ENCODE measurements at regions not wholly inside any gene's neighbourhood (a gene's known extent, or its start where the extent isn't known, plus 50 kb on each side); places are given as distances from the start of the nearest gene placed in this dataset.

- no peak for DNase-seq
Measured at GRCh38 chr11:109109150-109109549, 312.8 kb upstream of the C11orf87 start.

DNA sequence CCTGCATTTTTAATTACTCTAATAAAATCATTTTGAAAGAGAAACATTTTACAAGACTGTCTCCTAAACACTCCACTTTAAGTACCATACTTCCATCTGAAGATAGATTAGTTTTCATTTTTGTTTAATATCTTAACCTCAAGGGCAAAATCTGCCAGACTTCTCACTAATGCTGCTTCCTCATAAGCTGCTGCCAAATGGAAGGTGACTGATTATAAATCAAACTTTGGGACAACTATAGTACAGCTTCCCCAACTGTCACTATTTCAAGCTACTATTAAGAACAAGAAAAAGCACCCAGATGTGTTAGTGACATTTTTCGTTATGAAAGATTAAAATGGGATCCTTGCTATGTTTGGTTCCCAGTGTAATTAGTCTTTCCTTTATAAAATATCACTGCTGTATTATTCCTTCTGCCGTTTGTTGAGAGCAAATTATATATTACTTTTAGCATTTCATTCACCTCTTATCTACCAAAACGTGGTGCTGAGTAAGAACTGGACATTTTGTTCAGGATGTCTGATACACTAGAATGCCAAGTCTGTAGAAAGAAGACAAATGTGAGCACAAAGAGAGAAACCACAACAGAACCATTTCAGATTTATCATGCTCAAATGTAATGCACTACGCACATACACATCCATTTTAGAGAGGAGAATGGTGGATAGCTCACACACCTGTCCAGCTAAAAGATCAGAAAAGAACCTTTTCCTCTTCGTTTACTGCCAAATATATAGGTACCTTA is 312.2 kb upstream of the C11orf87 start:
- no peak for DNase-seq

DNA sequence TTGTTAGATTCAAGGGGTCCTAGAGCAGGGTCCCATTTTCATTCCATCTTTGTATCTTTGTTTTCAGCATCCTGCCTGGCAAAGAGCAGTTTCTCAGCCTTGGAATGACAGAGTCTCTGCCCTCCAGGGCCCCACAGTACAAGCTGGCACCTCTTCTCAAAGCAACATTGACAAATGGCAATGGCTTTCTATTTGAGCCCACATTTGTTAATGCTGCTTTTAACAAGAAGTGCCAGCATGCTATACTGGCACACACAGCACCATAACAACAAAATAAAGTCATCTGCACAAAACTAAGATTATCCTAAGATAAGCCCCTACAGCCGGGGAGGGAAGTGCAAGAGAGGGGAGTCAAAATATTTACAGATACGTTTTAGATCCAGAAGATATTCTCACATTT is 309.7 kb upstream of the C11orf87 start:
- no peak for DNase-seq

DNA sequence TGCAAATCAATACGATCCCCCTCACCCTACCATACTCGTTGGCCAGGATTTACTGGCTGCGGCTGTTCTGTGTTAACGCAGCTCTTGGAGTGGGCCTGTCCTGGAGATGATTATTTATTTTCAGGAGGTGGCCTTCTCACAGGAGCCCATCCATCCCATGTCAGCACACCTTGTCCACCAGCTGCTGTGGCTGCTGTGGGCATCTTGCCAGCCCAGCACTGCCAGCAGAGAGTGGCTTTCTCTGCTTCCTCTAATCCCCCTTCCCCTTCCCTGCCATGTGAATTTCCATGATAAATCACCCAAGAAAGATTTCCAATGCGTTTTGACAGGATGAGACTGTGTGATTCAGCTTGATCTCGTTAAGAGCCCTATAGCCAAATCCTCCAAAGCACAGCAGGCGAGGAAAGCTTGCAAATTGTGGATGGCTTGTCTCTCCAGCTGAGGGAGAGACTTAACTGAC is 309.1 kb upstream of the C11orf87 start:
- peak; percentile 75 for DNase-seq

DNA sequence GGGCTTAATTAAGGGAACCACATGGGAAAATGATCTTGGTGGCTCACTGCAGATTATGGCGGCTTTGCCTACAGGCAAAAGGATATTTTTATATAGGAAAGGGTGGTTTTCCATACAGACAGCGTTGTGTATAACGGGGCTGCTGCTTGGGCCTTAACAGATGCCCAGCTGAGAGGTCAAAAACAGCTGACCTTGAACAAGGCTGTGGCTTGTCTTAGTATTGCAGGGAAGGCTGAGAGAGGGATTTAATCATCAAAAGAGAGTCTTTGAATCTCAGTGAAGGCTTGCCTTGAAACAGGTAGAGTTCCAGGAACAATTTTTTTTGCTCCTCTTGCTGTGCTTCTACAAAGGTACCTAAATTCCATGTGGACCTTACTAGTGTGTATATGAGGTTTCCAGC is 301.6 kb upstream of the C11orf87 start:
- DNase-seq: no peak

DNA sequence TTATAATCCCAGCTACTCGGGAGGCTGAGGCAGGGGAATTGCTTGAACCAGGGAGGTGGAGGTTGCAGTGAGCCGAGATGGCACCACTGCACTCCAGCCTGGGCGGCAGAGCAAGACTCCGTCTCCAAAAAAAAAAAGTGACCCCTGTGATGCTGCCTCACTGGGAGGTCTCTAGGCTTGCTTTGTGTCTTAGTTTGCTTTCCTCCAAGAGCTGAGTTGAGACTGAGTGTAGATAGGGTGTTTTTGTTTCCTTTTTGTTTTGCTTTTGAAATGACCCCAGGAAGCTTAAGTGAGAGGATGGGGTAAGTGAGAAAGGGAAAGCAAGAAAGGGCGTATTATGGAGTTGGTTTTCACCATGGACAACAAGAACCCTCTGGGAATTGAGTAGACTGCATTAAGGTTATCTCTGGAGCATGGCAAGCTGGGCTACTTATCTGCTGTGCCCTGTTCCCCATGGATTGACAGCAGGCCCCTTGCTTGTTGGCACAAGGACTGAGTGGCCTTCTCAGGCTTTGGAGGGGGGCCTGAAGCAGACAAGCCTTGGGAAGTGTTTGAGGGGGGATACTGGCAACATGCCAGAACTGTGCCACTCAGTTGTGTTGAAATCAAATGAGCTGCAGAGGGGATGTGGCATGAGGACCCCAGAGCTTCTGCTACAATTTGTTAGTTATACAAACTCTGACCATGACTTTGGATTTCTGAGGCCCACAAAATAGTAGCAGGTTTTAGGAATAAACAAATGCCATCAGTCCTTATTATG is 300.6 kb upstream of the C11orf87 start:
- no peak for DNase-seq

GRCh38 chr11:109123816-109124787 is 297.9 kb upstream of the C11orf87 start:
- peak; percentile 77 for DNase-seq

DNA sequence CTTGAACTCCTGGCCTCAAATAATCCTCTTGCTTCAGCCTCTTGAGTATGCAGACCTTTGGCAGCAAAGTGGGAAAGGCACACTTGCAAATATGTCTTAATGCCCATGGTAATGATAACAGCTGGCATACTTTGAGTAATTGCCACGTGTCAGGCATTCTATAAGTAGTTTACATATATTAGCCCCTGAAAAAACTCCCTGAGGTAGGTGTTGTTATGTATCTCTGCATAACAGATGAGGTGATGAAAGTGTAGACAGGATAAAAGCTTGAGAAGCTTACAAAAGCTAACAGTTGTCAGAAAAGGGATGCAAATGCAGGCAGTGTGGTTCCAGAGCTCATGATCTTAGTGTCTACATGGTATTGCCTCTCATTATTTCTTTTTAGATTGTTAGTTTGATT is 291.1 kb upstream of the C11orf87 start:
- DNase-seq: no peak

GRCh38 chr11:109132539-109132938 is 289.5 kb upstream of the C11orf87 start:
- DNase-seq: no peak

DNA sequence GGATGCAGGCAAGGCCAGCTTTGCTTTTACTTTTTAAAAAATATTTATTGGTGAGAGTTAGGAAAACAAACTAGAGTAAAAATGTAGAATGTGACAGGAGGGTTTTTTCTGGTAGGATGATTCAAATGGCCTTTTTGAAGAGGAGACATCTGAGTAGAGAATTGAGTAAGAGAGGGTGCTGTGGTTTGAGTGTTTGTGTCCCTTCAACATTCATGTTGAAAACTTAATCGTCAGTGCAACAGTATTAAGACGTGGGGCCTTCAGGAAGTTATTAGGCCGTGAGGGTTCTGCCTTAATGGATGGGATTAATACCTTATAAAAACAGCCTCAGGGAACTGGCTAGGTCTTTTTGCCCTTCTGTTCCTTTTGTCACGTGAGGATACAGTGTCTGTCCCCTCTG is 288.8 kb upstream of the C11orf87 start:
- DNase-seq: no peak

GRCh38 chr11:109135627-109136026 is 286.4 kb upstream of the C11orf87 start:
- no peak for DNase-seq

GRCh38 chr11:109138196-109138595 is 283.8 kb upstream of the C11orf87 start:
- peak; percentile 74 for DNase-seq

- DNase-seq: no peak
Measured at GRCh38 chr11:109140426-109140825, 281.6 kb upstream of the C11orf87 start.

DNA sequence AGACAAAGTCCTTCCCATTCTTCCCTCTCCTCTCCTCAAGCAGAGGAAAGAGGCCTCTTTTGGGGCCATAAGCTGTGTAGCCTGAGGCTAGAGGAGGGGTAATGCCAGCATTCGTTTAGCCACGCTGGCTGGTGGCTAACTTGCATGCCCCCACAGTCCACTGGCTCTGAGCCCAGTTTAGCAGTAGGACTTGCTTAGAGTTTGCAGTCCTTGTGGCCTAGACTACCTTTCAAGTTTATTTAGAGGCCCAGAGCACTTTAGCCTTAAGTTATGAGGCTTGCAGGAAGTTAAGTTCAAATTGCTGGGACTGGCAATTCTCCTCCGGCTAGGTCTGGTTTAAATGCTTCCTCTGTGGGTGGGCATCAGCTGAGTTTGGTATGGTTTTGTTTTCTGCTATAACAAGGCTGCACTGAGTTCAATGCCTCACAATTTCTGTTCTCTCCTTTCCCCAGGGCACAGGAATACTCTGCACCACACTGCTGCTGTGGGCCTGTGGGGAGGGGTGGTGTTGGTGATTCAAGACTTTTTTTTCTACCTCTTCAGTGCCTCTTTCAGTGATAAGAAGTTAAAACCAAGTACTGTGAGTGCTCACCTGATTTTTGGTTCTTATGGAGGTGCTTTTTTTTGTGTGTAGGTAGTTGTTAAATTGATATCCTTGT is 281.0 kb upstream of the C11orf87 start:
- DNase-seq: no peak

- DNase-seq: no peak
Measured at GRCh38 chr11:109145287-109145686, 276.7 kb upstream of the C11orf87 start.

DNA sequence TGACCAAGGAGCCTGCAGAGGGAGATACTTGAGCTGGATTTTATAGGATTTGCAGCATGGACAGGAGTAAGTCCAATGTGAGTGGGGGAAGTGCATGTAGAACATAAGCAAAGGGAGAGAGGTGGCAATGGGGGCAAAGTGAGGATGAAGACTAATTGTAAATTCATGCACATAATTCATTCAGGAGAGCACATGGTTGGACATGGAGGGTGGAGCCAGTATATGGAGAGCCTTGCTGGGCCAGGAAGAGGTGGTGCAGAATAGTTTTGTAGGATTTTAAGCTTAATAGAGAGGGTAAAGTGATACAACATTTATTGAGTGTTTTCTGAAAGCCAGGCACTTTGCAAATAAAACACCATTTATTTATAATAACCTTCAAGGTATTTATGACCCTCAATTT is 274.3 kb upstream of the C11orf87 start:
- DNase-seq: no peak

DNA sequence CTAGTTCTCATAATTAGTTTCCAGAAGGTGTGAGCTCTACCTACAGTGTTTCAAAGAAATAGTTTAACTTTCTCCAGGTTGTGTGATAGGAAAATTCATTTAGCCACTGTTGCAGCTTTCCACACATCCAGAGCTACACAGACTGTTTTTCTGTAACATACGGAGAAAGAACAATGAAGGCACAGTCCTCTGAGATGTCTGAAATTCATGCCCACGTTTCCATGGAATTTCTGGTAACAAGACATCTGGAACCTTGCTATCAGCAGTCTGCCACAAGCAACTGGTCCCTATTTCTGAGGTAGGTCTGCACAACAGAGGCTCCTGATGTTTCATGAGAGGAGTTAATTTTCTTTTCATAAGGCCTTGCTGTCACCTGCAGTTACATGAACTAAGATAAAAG is 273.3 kb upstream of the C11orf87 start:
- no peak for DNase-seq

DNA sequence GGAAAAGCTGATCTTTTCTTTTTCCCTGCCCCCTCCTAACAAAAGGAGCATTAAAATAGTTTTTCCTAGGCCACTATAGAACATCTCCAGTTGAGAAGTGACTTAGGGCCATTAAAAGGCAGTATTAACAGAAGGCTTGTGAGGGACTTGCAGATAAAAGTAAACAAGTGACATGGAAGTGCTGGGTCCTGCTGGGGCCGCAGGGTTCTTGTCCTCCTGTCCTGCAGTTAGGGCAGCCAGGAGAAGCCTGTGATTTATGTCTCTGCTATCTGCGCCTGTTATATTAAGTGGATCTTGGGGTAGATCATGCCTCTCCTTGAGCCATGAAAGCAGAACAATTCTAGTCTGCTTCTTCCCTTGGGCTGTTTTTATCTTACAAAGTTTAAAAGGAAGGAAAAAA is 271.4 kb upstream of the C11orf87 start:
- DNase-seq: no peak

DNA sequence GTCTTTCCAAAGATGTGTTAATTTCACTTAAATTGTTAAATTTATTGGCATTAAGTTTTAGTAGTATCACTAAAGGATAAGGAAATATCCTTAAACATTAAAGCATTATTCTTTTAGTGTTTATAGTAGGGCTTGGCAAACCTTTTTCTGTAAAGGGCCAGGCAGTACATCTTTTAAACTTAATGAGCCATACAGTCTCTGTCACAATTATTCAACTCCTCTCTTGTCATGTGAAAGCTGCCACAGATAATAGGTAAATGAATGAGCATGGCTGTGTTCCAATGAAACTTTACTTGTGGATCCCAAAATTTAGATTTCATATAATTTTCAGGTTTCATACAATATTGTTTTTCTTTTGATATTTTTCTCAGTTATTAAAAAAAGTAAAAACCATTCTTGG is 268.2 kb upstream of the C11orf87 start:
- DNase-seq: no peak

GRCh38 chr11:109155291-109155690 is 266.7 kb upstream of the C11orf87 start:
- no peak for DNase-seq

- no peak for DNase-seq
Measured at GRCh38 chr11:109165035-109165434, 257.0 kb upstream of the C11orf87 start.

GRCh38 chr11:109166441-109166840 is 255.5 kb upstream of the C11orf87 start:
- no peak for DNase-seq

DNA sequence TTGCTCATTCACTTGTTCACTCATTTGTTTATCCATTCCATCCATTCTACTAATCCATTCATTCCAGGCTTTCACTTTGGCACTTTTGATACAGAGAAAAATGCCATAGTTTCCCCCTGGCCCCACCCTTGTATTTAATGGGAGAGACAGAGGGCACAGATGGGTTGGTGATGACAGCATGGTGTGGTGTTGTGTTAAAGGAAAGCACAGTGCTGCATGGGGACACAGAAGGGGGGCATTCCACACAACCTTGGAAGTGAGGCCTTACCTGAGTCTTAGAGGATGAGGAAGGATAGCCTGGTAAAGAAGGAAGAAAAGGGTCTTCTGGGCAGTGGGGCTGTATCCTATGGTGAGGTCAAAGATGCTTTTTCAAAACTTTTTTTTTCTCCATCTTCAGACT is 248.5 kb upstream of the C11orf87 start:
- DNase-seq: no peak
